PC-9 (cell line): ENCODE measurements at regions not wholly inside any gene's neighbourhood (a gene's known extent, or its start where the extent isn't known, plus 50 kb on each side); places are given as distances from the start of the nearest gene placed in this dataset.

Experiments
- BruUV-seq: library from RNA; stranded (reverse); fragments of 400-500 nt; replicated peaks from 2 replicates; lab custom pipeline; 2021; lab: Mats Ljungman, UMichigan
- CTCF ChIA-PET: fragments of 300-600 bp; sonication (Branson Sonifier 250); formaldehyde crosslinking; loops from one replicate; lab custom pipeline; 2022; ENCODE audit warnings: antibody characterized with exemption; lab: Charles Lee
- POLR2A ChIA-PET: fragments of 300-600 bp; sonication (Branson Sonifier 250); formaldehyde crosslinking; loops from one replicate; lab custom pipeline; 2022; ENCODE audit warnings: antibody characterized with exemption; ENCODE audit not compliant: unreplicated experiment; lab: Charles Lee
- DNase-seq, 2 experiments: peaks; one replicate each; pipeline versions ENCODE4 v3.0.0 to v3.0.0-alpha.2; 2015 to 2022; ENCODE audit warnings: mixed read lengths in 1 of 2
- H2AFZ ChIP-seq: fragments of 200-600 bp; sonication (generic); 2 replicates; pipeline ENCODE4 v1.8.1; 2017; ENCODE audit warnings: antibody characterized with exemption
- H3F3A ChIP-seq: fragments of 200-600 bp; sonication (generic); 2 replicates; pipeline ENCODE4 v1.8.1; 2017; ENCODE audit warnings: antibody characterized with exemption, mild to moderate bottlenecking, low read depth; ENCODE audit not compliant: insufficient read depth
- H3K27ac ChIP-seq: fragments of 200-600 bp; sonication (generic); 2 replicates; pipeline ENCODE4 v1.6.1; 2016; ENCODE audit warnings: mixed run types
- H3K27me3 ChIP-seq: fragments of 200-600 bp; sonication (generic); 2 replicates; pipeline ENCODE4 v1.6.1; 2016; ENCODE audit warnings: low read depth, mixed run types; ENCODE audit not compliant: insufficient read depth
- H3K36me3 ChIP-seq: fragments of 200-600 bp; sonication (generic); 2 replicates; pipeline ENCODE4 v1.6.1; 2016; ENCODE audit warnings: low read depth, mixed run types
- H3K4me1 ChIP-seq: fragments of 200-600 bp; sonication (generic); replicated peaks from 2 replicates; pipeline ENCODE4 v1.6.1; 2016; ENCODE audit warnings: mixed run types; ENCODE audit not compliant: insufficient read depth
- H3K4me2 ChIP-seq: fragments of 200-600 bp; sonication (generic); 2 replicates; pipeline ENCODE4 v1.6.1; 2017; ENCODE audit warnings: mixed run types
- H3K4me3 ChIP-seq: fragments of 200-600 bp; sonication (generic); 2 replicates; pipeline ENCODE4 v1.6.1; 2016; ENCODE audit warnings: mixed run types
- H3K79me2 ChIP-seq: fragments of 200-600 bp; sonication (generic); 2 replicates; pipeline ENCODE4 v1.6.1; 2017; ENCODE audit warnings: low read depth, mixed run types
- H3K9me2 ChIP-seq: fragments of 200-600 bp; sonication (generic); 2 replicates; pipeline ENCODE4 v1.8.1; 2017; ENCODE audit warnings: mild to moderate bottlenecking; ENCODE audit not compliant: insufficient read depth
- H3K9me3 ChIP-seq: fragments of 200-600 bp; sonication (generic); 2 replicates; pipeline ENCODE4 v1.8.1; 2016; ENCODE audit warnings: low read depth; ENCODE audit not compliant: insufficient read depth
- H4K20me1 ChIP-seq: fragments of 200-600 bp; sonication (generic); 2 replicates; pipeline ENCODE4 v1.8.1; 2017; ENCODE audit not compliant: insufficient read depth
- CTCF ChIP-seq: fragments of 200-600 bp; sonication (generic); conservative IDR thresholded peaks from 2 replicates; pipeline ENCODE4 v1.6.1; 2017; ENCODE audit warnings: mixed run types, antibody characterized with exemption, mild to moderate bottlenecking, moderate library complexity
- EZH2 ChIP-seq: fragments of 200-600 bp; sonication (generic); IDR thresholded peaks from 2 replicates; pipeline ENCODE4 v1.8.0; 2017; ENCODE audit warnings: antibody characterized with exemption, low read depth
- intact Hi-C: fragments of 100-400 bp; cut with micrococcal nuclease; formaldehyde crosslinking; loops from one replicate; pipeline ENCODE4 v1.10.0; 2022; ENCODE audit not compliant: unreplicated experiment

GRCh38 chr10:61321041-61321857 lies 131.9 kb downstream of the TMEM26 start:
- ChIA-PET POLR2A (no interaction called here), CTCF (no interaction called here)
- Histone ChIP-seq H3K27me3 (no peaks in the 10 kb centered on the region), H3K4me1 (no peaks in the 10 kb centered on the region), H3K36me3 (no peaks in the 10 kb centered on the region), H4K20me1 (no peaks in the 10 kb centered on the region), H3K27ac (no peak overlapping the region), H2AFZ (no peak overlapping the region), H3K79me2 (no peaks in the 10 kb centered on the region), H3F3A (no peaks in the 10 kb centered on the region), H3K4me3 (no peak overlapping the region), H3K9me2 (no peaks in the 10 kb centered on the region), H3K9me3 (no peaks in the 10 kb centered on the region), H3K4me2 (no peak overlapping the region)
- no peak for TF ChIP-seq EZH2
- no peak for TF ChIP-seq CTCF
- no peak for DNase-seq
- intact Hi-C loops, result no loop called here
- BruUV-seq, result no TSS peak

GRCh38 chr10:61320257-61320587 lies 133.0 kb downstream of the TMEM26 start:
- intact Hi-C loops, result no loop called here
- Histone ChIP-seq H3K4me1 (no peaks in the 10 kb centered on the region), H3K4me3 (no peak overlapping the region), H3K79me2 (no peaks in the 10 kb centered on the region), H3K9me2 (no peaks in the 10 kb centered on the region), H4K20me1 (no peaks in the 10 kb centered on the region), H3K9me3 (no peaks in the 10 kb centered on the region), H3K4me2 (no peak overlapping the region), H3K27me3 (no peaks in the 10 kb centered on the region), H3K27ac (no peak overlapping the region), H2AFZ (no peak overlapping the region), H3F3A (no peaks in the 10 kb centered on the region), H3K36me3 (no peaks in the 10 kb centered on the region)
- CTCF ChIA-PET, result no interaction called here
- BruUV-seq, result no TSS peak
- no peak for TF ChIP-seq EZH2
- TF ChIP-seq CTCF, result no peak
- POLR2A ChIA-PET, result no interaction called here
- no peak for DNase-seq

GRCh38 chr10:61319386-61320256 lies 133.6 kb downstream of the TMEM26 start:
- CTCF ChIA-PET, result no interaction called here
- H4K20me1 ChIP-seq, result no peaks in the 10 kb centered on the region
- intact Hi-C loops, result no loop called here
- BruUV-seq, result no TSS peak
- H3K79me2 ChIP-seq, result no peaks in the 10 kb centered on the region
- H3K4me3 ChIP-seq, result no peak overlapping the region
- H3K9me3 ChIP-seq, result no peaks in the 10 kb centered on the region
- H3K36me3 ChIP-seq, result no peaks in the 10 kb centered on the region
- H3K9me2 ChIP-seq, result no peaks in the 10 kb centered on the region
- H2AFZ ChIP-seq, result no peak overlapping the region
- DNase-seq, result peak in 1 of 2 experiments; percentile 35
- no peak overlapping the region for H3K27ac ChIP-seq
- no peaks in the 10 kb centered on the region for H3K27me3 ChIP-seq
- POLR2A ChIA-PET, result no interaction called here
- H3K4me2 ChIP-seq, result no peak overlapping the region
- no peaks in the 10 kb centered on the region for H3F3A ChIP-seq
- TF ChIP-seq EZH2 (no peak), CTCF (no peak)
- H3K4me1 ChIP-seq, result no peaks in the 10 kb centered on the region
